ENCODE measurements at regions not wholly inside any gene's neighbourhood (a gene's known extent, or its start where the extent isn't known, plus 50 kb on each side); places are given as distances from the start of the nearest gene placed in this dataset.

DNA sequence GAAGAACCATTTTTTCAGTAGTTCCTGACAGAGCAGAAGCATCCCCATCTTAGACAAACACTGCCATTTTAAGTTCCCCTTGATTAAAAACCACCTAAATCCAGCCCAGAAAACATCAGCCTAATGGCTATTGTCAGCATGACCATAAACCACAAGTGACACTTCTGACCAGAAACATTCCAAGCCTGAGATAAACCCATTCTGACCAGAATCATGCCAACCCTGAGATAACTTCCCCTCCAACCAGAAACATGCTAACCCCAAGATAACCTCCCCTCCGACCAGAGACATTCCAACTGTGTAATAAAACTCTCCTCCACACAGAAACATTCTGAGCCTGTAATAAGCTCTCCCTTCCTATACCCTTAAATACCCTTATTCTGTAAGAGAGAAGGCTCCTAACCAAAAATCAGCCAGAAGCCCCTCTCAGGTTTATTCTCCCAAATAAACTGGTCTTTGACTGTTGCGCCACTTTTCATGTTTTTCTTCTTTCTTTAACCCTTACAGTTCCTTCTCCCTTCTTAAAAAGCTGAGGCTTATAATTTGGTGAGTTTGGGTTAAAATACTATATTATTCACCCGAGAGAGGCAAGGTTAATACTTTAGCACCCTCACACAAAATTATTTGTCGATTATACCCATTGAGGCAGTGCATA is 149.7 kb downstream of the HNMT start:
- TF ChIP-seq CTCF (IDR thresholded peaks at IDR 0.05) = no peak
- no peak for TF ChIP-seq POLR2A (IDR thresholded peaks at IDR 0.05)
- TF ChIP-seq POLR2AphosphoS5 (IDR thresholded peaks at IDR 0.05) = no peak
- H3K27ac ChIP-seq = no peak overlapping the region
- H3K36me3 ChIP-seq = no peaks in the 10 kb centered on the region
- no peaks in the 10 kb centered on the region for H3K27me3 ChIP-seq
- no peak overlapping the region for H3K4me3 ChIP-seq
- intact Hi-C loops (cut with DNase I; ENCODE audit: low total_unique reads) = no loop called here
- no peaks in the 10 kb centered on the region for H3K9me3 ChIP-seq
- no peaks in the 10 kb centered on the region for H3K4me1 ChIP-seq
- DNase-seq (ENCODE audit: low spot score in 2 of 2) = no peak

DNA sequence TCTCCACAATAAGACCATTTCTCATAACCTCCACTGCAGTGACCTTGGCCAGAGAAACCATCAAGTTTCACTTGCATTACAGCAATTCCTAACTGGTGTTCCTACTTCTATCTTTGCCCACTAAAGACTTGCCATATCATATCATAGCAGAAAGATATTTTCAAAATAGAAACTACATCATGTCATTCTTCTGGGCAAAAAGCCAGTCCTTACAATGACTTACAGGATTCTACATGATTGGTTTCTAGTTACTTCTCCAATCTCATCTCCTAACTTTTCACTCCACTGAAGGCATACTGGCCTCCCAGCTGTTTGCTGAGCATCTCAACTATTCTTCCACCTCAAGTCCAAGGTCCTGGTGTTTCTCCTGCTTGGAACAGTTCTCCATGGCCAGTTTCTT is 151.4 kb downstream of the HNMT start:
- peaks cover 4% of the 10 kb centered on the region for H3K36me3 ChIP-seq
- intact Hi-C loops (cut with DNase I; ENCODE audit: low total_unique reads) = no loop called here
- H3K27ac ChIP-seq = no peak overlapping the region
- no peaks in the 10 kb centered on the region for H3K27me3 ChIP-seq
- H3K9me3 ChIP-seq = no peaks in the 10 kb centered on the region
- no peak overlapping the region for H3K4me3 ChIP-seq
- TF ChIP-seq POLR2AphosphoS5 (IDR thresholded peaks at IDR 0.05) (no peak), POLR2A (IDR thresholded peaks at IDR 0.05) (no peak), CTCF (IDR thresholded peaks at IDR 0.05) (no peak)
- no peak for DNase-seq (ENCODE audit: low spot score in 2 of 2)
- no peaks in the 10 kb centered on the region for H3K4me1 ChIP-seq

- no peak for DNase-seq (ENCODE audit: low spot score in 2 of 2)
- Histone ChIP-seq H3K27ac (no peak overlapping the region), H3K36me3 (peaks cover 4% of the 10 kb centered on the region), H3K4me1 (no peaks in the 10 kb centered on the region), H3K27me3 (no peaks in the 10 kb centered on the region), H3K9me3 (no peaks in the 10 kb centered on the region), H3K4me3 (no peak overlapping the region)
- no peak for TF ChIP-seq CTCF (IDR thresholded peaks at IDR 0.05)
- TF ChIP-seq POLR2AphosphoS5 (IDR thresholded peaks at IDR 0.05) = no peak
- intact Hi-C loops (cut with DNase I; ENCODE audit: low total_unique reads) = no loop called here
Observed at GRCh38 chr2:138116456-138116855, 152.2 kb downstream of the HNMT start.

DNA sequence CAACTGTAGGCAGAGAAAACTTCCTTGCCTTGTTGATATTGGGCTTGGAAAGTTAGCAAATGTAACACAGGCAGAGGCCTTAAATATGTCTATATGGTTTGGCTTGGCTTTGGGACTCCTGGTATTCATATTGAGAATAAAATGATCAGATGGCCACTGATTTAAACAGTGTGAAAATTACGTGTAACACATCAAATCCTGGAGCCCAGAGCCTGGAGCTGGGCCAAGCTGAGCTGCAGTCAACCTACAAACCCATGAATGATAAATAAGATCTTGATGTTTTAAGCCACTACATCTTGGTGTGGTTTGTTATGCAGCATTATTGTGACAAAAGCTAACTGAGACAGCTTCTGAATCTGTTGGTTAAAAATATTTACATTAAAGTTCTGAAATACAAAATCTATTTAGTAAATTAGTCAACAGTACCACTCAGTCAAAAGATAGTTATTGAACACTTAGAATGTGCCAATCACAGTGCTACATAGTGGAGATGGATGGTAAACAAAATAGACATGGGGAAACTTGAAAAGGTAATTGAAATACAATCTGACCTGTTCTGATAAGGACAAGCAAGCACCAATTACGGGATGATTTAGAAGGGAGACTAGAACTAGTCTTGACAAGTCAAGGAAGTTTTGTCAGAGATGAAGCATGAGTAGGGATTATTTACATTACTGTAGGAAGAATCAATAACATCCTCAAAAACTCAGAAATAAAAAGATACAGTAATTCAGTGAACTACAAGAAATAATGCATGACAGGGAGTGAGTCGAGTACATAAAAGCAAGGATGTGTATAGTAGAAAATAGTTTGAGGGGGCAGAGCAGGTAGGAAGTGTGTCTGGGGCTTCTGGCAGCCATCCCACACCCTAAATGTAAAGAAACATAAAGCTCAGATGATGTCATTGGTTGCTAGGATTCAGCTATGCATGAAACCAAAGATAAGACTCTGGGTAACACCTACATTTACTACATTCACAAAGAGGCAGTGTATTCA is 157.7 kb downstream of the HNMT start:
- peaks cover 4% of the 10 kb centered on the region for H3K36me3 ChIP-seq
- no peaks in the 10 kb centered on the region for H3K9me3 ChIP-seq
- intact Hi-C loops (cut with DNase I; ENCODE audit: low total_unique reads) = no loop called here
- no peaks in the 10 kb centered on the region for H3K27me3 ChIP-seq
- H3K4me1 ChIP-seq = no peaks in the 10 kb centered on the region
- DNase-seq (ENCODE audit: low spot score in 2 of 2) = no peak
- H3K27ac ChIP-seq = no peak overlapping the region
- TF ChIP-seq CTCF (IDR thresholded peaks at IDR 0.05) = no peak
- no peak for TF ChIP-seq POLR2AphosphoS5 (IDR thresholded peaks at IDR 0.05)
- TF ChIP-seq POLR2A (IDR thresholded peaks at IDR 0.05) = no peak
- H3K4me3 ChIP-seq = no peak overlapping the region

GRCh38 chr2:138122891-138123290 is 158.6 kb downstream of the HNMT start:
- TF ChIP-seq POLR2AphosphoS5 (IDR thresholded peaks at IDR 0.05) = no peak
- no peak for TF ChIP-seq POLR2A (IDR thresholded peaks at IDR 0.05)
- TF ChIP-seq CTCF (IDR thresholded peaks at IDR 0.05) = no peak
- Histone ChIP-seq H3K27me3 (no peaks in the 10 kb centered on the region), H3K4me3 (no peak overlapping the region), H3K27ac (no peak overlapping the region), H3K36me3 (peaks cover 4% of the 10 kb centered on the region), H3K9me3 (no peaks in the 10 kb centered on the region), H3K4me1 (no peaks in the 10 kb centered on the region)
- intact Hi-C loops (cut with DNase I; ENCODE audit: low total_unique reads) = no loop called here
- no peak for DNase-seq (ENCODE audit: low spot score in 2 of 2)

Data from breast epithelium (tissue), 4 donors.